ENCODE measurements at regions not wholly inside any gene's neighbourhood (a gene's known extent, or its start where the extent isn't known, plus 50 kb on each side); places are given as distances from the start of the nearest gene placed in this dataset.
"Not testable (repeated sequence)": the region's sequence is repeated elsewhere in the genome, so short reads cannot be mapped to it uniquely, and the experiment has no call there.

- H3K9ac ChIP-seq (ENCODE audit: low read length in 5 of 5), result no peak overlapping the region
Observed at GRCh38 chr6:890995-891394, 198.1 kb upstream of the EXOC2 start.

DNA sequence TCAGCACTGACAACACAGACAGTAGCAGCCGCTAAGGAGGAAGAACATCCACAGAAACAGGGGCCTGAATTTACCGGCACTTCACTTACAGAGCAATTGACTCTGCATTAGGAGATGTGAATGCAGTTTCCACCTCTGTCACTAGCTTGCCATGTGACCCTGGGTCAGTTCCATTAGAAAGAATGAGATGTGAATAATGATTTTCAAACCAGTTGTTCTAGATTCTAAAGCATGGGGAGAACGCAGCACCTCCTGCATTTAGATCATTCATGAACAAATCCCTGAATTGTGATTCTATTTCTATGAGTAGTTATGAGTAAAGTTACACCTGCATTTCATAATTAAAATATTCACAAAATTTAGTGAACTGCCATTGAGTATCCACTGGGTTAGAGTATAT lies 197.3 kb upstream of the EXOC2 start:
- H3K4me1 ChIP-seq (ENCODE audit: control insufficient read depth in 5 of 5, insufficient read depth in 5 of 5, low read length in 5 of 5), result no peaks in the 10 kb centered on the region
- no peak overlapping the region for H3K4me3 ChIP-seq (ENCODE audit: low read depth in 1 of 5, low read length in 5 of 5)
- peaks cover 0 to 3% (median 0%) of the 10 kb centered on the region in 5 donors for H3K9me3 ChIP-seq (ENCODE audit: control insufficient read depth in 5 of 5, low read length in 5 of 5)
- H3K9ac ChIP-seq (ENCODE audit: low read length in 5 of 5), result no peak overlapping the region
- no peak overlapping the region for H3K27ac ChIP-seq (ENCODE audit: low read depth, low read length)
- peaks cover 0 to 4% (median 2%) of the 10 kb centered on the region in 5 donors for H3K27me3 ChIP-seq (ENCODE audit: control insufficient read depth in 5 of 5, insufficient read depth in 4 of 5, low read length in 5 of 5)
- no peaks in the 10 kb centered on the region for H3K36me3 ChIP-seq (ENCODE audit: control insufficient read depth in 5 of 5, insufficient read depth in 5 of 5, low read length in 5 of 5)

More at GRCh38 chr6:890995-891394, 198.1 kb upstream of the EXOC2 start:
- Histone ChIP-seq H3K27ac (ENCODE audit: low read depth, low read length) (no peak overlapping the region), H3K4me3 (ENCODE audit: low read depth in 1 of 5, low read length in 5 of 5) (no peak overlapping the region), H3K36me3 (ENCODE audit: control insufficient read depth in 5 of 5, insufficient read depth in 5 of 5, low read length in 5 of 5) (no peaks in the 10 kb centered on the region), H3K9me3 (ENCODE audit: control insufficient read depth in 5 of 5, low read length in 5 of 5) (peaks cover 0 to 3% (median 0%) of the 10 kb centered on the region in 5 donors), H3K27me3 (ENCODE audit: control insufficient read depth in 5 of 5, insufficient read depth in 4 of 5, low read length in 5 of 5) (peaks cover 0 to 5% (median 2%) of the 10 kb centered on the region in 5 donors), H3K4me1 (ENCODE audit: control insufficient read depth in 5 of 5, insufficient read depth in 5 of 5, low read length in 5 of 5) (no peaks in the 10 kb centered on the region)

- H3K4me3 ChIP-seq (ENCODE audit: low read depth in 1 of 5, low read length in 5 of 5), result no peak overlapping the region
- H3K27ac ChIP-seq (ENCODE audit: low read depth, low read length), result no peak overlapping the region
- H3K36me3 ChIP-seq (ENCODE audit: control insufficient read depth in 5 of 5, insufficient read depth in 5 of 5, low read length in 5 of 5), result no peaks in the 10 kb centered on the region
- H3K9ac ChIP-seq (ENCODE audit: low read length in 5 of 5), result no peak overlapping the region
- peaks cover 0 to 4% (median 2%) of the 10 kb centered on the region in 5 donors for H3K27me3 ChIP-seq (ENCODE audit: control insufficient read depth in 5 of 5, insufficient read depth in 4 of 5, low read length in 5 of 5)
- H3K4me1 ChIP-seq (ENCODE audit: control insufficient read depth in 5 of 5, insufficient read depth in 5 of 5, low read length in 5 of 5), result no peaks in the 10 kb centered on the region
- H3K9me3 ChIP-seq (ENCODE audit: control insufficient read depth in 5 of 5, low read length in 5 of 5), result peaks cover 0 to 3% (median 0%) of the 10 kb centered on the region in 5 donors
Observed at GRCh38 chr6:887583-888235, 194.8 kb upstream of the EXOC2 start.

GRCh38 chr6:886116-886515 lies 193.2 kb upstream of the EXOC2 start:
- not testable (repeated sequence) for H3K9ac ChIP-seq (ENCODE audit: low read length in 5 of 5); H3K4me1 ChIP-seq (ENCODE audit: control insufficient read depth in 5 of 5, insufficient read depth in 5 of 5, low read length in 5 of 5); H3K27me3 ChIP-seq (ENCODE audit: control insufficient read depth in 5 of 5, insufficient read depth in 4 of 5, low read length in 5 of 5); H3K9me3 ChIP-seq (ENCODE audit: control insufficient read depth in 5 of 5, low read length in 5 of 5); H3K27ac ChIP-seq (ENCODE audit: low read depth, low read length); H3K36me3 ChIP-seq (ENCODE audit: control insufficient read depth in 5 of 5, insufficient read depth in 5 of 5, low read length in 5 of 5); H3K4me3 ChIP-seq (ENCODE audit: low read depth in 1 of 5, low read length in 5 of 5)

DNA sequence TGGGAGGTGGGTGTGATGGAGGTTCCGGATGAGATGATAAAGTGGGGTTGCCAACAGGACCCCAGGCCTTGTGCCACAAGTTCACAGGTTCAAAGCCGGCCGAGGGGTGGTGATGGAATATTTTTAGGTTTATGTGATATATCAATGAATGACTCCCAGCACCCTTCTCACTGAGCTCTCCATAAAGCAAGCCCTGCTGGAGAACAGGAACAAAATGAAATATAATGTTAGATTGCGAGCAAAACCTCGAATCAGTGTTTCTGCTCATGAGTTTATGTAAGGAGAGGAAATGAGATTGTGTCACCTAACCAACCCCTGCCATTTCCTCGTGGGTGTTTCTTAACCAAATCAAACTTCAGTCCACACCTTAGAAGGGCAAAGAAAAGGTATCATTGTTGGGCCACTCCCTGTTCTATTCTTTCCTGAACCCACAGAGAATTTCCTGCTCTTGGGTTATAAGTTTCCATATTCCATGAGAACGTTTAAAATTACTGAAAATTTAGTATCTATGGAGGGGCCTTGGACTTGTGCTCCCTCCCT lies 192.2 kb upstream of the EXOC2 start:
- Histone ChIP-seq H3K36me3 (ENCODE audit: control insufficient read depth in 5 of 5, insufficient read depth in 5 of 5, low read length in 5 of 5) (no peaks in the 10 kb centered on the region), H3K27ac (ENCODE audit: low read depth, low read length) (no peak overlapping the region), H3K27me3 (ENCODE audit: control insufficient read depth in 5 of 5, insufficient read depth in 4 of 5, low read length in 5 of 5) (peaks cover 0 to 4% (median 2%) of the 10 kb centered on the region in 5 donors), H3K9ac (ENCODE audit: low read length in 5 of 5) (no peak overlapping the region), H3K9me3 (ENCODE audit: control insufficient read depth in 5 of 5, low read length in 5 of 5) (peaks cover 0 to 3% (median 0%) of the 10 kb centered on the region in 5 donors), H3K4me1 (ENCODE audit: control insufficient read depth in 5 of 5, insufficient read depth in 5 of 5, low read length in 5 of 5) (no peaks in the 10 kb centered on the region), H3K4me3 (ENCODE audit: low read depth in 1 of 5, low read length in 5 of 5) (no peak overlapping the region)

DNA sequence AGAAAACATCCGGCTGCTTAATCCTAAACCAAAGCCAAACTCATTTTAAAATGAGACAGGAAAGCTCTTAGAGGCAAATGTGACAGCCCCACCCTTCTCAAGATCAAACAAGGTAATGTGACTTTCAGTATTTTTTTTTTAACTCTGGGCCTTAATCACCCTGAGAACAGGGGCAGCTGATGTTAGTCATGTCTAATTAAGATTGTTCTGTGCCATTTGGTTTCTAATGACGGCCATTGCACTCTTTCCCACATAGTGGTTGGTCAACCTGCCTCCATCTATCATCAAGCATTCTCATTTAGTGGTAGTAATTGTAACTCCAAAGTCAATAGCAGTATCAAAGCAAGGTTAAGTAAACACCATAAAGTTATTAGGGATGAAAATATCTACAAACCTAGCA lies 191.6 kb upstream of the EXOC2 start:
- H3K4me3 ChIP-seq (ENCODE audit: low read depth in 1 of 5, low read length in 5 of 5), result no peak overlapping the region
- peaks cover 0 to 4% (median 2%) of the 10 kb centered on the region in 5 donors for H3K27me3 ChIP-seq (ENCODE audit: control insufficient read depth in 5 of 5, insufficient read depth in 4 of 5, low read length in 5 of 5)
- no peaks in the 10 kb centered on the region for H3K4me1 ChIP-seq (ENCODE audit: control insufficient read depth in 5 of 5, insufficient read depth in 5 of 5, low read length in 5 of 5)
- no peak overlapping the region for H3K9ac ChIP-seq (ENCODE audit: low read length in 5 of 5)
- peaks cover 0 to 3% (median 0%) of the 10 kb centered on the region in 5 donors for H3K9me3 ChIP-seq (ENCODE audit: control insufficient read depth in 5 of 5, low read length in 5 of 5)
- H3K27ac ChIP-seq (ENCODE audit: low read depth, low read length), result no peak overlapping the region
- H3K36me3 ChIP-seq (ENCODE audit: control insufficient read depth in 5 of 5, insufficient read depth in 5 of 5, low read length in 5 of 5), result no peaks in the 10 kb centered on the region

DNA sequence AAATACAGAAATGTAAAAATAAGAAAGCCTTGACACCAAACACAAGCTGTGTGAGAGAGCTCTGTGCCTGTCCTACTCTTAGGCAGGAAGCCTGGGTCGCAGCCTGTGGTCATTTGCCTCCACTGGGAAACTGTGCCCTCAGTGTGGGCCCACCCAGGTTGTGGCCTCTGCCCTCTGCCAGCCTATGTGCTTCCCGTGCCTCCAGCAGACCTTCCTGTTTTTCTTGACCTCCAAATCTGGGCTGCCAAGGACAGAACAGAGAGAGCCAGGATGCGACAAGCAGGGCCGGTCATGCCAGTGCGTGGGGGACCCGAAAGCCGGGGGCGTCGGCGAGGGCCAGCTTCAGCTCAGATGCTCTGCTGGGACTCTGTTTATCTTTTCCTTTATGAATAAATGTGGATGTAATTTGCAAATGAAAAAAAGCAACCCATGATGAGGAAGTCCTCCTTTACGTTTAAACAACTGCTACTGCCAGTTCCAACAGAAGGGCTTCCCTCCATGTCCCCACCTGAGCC lies 189.2 kb upstream of the EXOC2 start:
- no peak overlapping the region for H3K9ac ChIP-seq (ENCODE audit: low read length in 5 of 5)
- H3K4me3 ChIP-seq (ENCODE audit: low read depth in 1 of 5, low read length in 5 of 5), result no peak overlapping the region
- no peaks in the 10 kb centered on the region for H3K4me1 ChIP-seq (ENCODE audit: control insufficient read depth in 5 of 5, insufficient read depth in 5 of 5, low read length in 5 of 5)
- no peaks in the 10 kb centered on the region for H3K9me3 ChIP-seq (ENCODE audit: control insufficient read depth in 5 of 5, low read length in 5 of 5)
- no peaks in the 10 kb centered on the region for H3K36me3 ChIP-seq (ENCODE audit: control insufficient read depth in 5 of 5, insufficient read depth in 5 of 5, low read length in 5 of 5)
- no peak overlapping the region for H3K27ac ChIP-seq (ENCODE audit: low read depth, low read length)
- H3K27me3 ChIP-seq (ENCODE audit: control insufficient read depth in 5 of 5, insufficient read depth in 4 of 5, low read length in 5 of 5), result peaks cover 0 to 2% (median 0%) of the 10 kb centered on the region in 5 donors

DNA sequence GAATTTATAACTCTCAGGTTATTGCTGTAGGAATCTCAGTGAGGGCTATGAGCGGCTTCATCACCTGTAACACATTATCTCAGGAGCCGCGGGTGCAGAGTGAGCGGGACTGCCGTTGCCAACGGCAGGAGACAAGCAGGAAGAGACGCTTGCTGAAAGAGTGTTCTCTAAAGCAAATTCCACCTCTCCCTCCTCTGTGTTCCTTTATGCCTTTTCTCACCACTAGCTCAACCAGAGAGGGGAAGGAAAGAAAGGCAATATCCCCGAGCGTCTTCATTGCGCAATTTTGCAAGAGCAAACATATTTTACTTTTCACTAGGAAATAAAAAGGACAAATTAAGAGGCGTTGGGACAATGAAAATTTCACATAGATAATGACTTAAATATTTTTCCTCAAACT lies 185.2 kb upstream of the EXOC2 start:
- no peaks in the 10 kb centered on the region for H3K4me1 ChIP-seq (ENCODE audit: control insufficient read depth in 5 of 5, insufficient read depth in 5 of 5, low read length in 5 of 5)
- no peaks in the 10 kb centered on the region for H3K36me3 ChIP-seq (ENCODE audit: control insufficient read depth in 5 of 5, insufficient read depth in 5 of 5, low read length in 5 of 5)
- no peak overlapping the region for H3K4me3 ChIP-seq (ENCODE audit: low read depth in 1 of 5, low read length in 5 of 5)
- no peak overlapping the region for H3K9ac ChIP-seq (ENCODE audit: low read length in 5 of 5)
- no peaks in the 10 kb centered on the region for H3K9me3 ChIP-seq (ENCODE audit: control insufficient read depth in 5 of 5, low read length in 5 of 5)
- no peak overlapping the region for H3K27ac ChIP-seq (ENCODE audit: low read depth, low read length)
- peaks cover 0 to 7% (median 0%) of the 10 kb centered on the region in 5 donors for H3K27me3 ChIP-seq (ENCODE audit: control insufficient read depth in 5 of 5, insufficient read depth in 4 of 5, low read length in 5 of 5)

DNA sequence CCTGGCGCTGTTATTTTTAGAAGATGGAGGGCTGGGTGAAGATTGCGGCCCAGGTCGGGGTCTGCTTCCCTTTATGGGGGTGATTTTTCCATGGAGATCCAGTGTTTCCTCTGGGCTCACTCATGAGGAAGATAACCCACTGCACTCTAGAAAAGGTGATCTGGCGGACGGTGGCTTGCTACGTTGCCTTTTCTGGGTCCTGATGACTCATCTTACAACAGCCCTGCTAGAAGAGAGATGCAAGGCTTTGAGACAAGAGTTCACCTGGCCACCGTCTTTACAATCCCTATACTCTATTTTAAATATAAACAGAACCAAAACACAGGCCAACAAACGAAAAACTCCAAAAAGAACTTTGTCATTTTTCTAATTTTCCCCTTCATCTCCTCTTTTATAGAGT lies 182.1 kb upstream of the EXOC2 start:
- H3K36me3 ChIP-seq (ENCODE audit: control insufficient read depth in 5 of 5, insufficient read depth in 5 of 5, low read length in 5 of 5), result no peaks in the 10 kb centered on the region
- no peaks in the 10 kb centered on the region for H3K4me1 ChIP-seq (ENCODE audit: control insufficient read depth in 5 of 5, insufficient read depth in 5 of 5, low read length in 5 of 5)
- H3K4me3 ChIP-seq (ENCODE audit: low read depth in 1 of 5, low read length in 5 of 5), result no peak overlapping the region
- H3K27ac ChIP-seq (ENCODE audit: low read depth, low read length), result no peak overlapping the region
- peaks cover 0 to 4% (median 0%) of the 10 kb centered on the region in 5 donors for H3K9me3 ChIP-seq (ENCODE audit: control insufficient read depth in 5 of 5, low read length in 5 of 5)
- peaks cover 0 to 7% (median 0%) of the 10 kb centered on the region in 5 donors for H3K27me3 ChIP-seq (ENCODE audit: control insufficient read depth in 5 of 5, insufficient read depth in 4 of 5, low read length in 5 of 5)
- no peak overlapping the region for H3K9ac ChIP-seq (ENCODE audit: low read length in 5 of 5)

DNA sequence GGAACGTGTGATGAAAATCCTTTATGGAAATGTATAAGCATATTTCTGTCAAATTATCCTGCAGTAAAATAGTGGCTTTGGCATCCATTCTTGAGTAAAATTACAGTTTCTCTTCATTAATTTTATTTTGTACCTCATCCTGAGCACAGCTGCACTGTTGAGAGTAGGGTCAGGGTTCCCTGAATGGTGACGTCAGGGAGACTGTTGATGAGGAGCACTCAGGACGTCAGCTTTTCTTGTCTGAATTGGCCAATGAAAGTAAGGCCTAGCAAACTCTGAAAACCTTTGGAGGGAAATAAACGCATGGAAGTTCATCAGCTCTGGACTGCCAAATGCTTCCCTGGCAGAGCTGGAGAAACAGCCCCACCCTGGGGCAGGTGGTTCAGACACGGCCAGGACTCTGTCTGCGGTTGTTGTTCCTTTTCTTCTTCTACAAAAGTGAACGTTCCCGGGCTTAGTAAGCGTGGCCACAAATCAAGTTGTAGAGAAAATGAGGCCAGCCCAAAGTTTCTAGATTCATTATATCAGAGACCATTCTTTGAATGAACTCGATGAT lies 179.7 kb upstream of the EXOC2 start:
- no peak overlapping the region for H3K9ac ChIP-seq (ENCODE audit: low read length in 5 of 5)
- no peaks in the 10 kb centered on the region for H3K36me3 ChIP-seq (ENCODE audit: control insufficient read depth in 5 of 5, insufficient read depth in 5 of 5, low read length in 5 of 5)
- peaks cover 0 to 4% (median 0%) of the 10 kb centered on the region in 5 donors for H3K9me3 ChIP-seq (ENCODE audit: control insufficient read depth in 5 of 5, low read length in 5 of 5)
- no peak overlapping the region for H3K4me3 ChIP-seq (ENCODE audit: low read depth in 1 of 5, low read length in 5 of 5)
- no peak overlapping the region for H3K27ac ChIP-seq (ENCODE audit: low read depth, low read length)
- H3K27me3 ChIP-seq (ENCODE audit: control insufficient read depth in 5 of 5, insufficient read depth in 4 of 5, low read length in 5 of 5), result peaks cover 0 to 17% (median 3%) of the 10 kb centered on the region in 5 donors
- H3K4me1 ChIP-seq (ENCODE audit: control insufficient read depth in 5 of 5, insufficient read depth in 5 of 5, low read length in 5 of 5), result no peaks in the 10 kb centered on the region
